ENCODE measurements at regions not wholly inside any gene's neighbourhood (a gene's known extent, or its start where the extent isn't known, plus 50 kb on each side); places are given as distances from the start of the nearest gene placed in this dataset.
"Not testable (repeated sequence)": the region's sequence is repeated elsewhere in the genome, so short reads cannot be mapped to it uniquely, and the experiment has no call there.

GRCh38 chr3:117836296-117836695 lies 1126.7 kb downstream of the TUSC7 start:
- no peak for DNase-seq (ENCODE audit: low read depth in 2 of 2)

GRCh38 chr3:117837391-117837790 lies 1127.8 kb downstream of the TUSC7 start:
- DNase-seq (ENCODE audit: low read depth in 2 of 2) = no peak

GRCh38 chr3:117842086-117842485 lies 1132.5 kb downstream of the TUSC7 start:
- DNase-seq (ENCODE audit: low read depth in 2 of 2) = no peak

GRCh38 chr3:117843356-117843755 lies 1133.8 kb downstream of the TUSC7 start:
- no peak for DNase-seq (ENCODE audit: low read depth in 2 of 2)

GRCh38 chr3:117844676-117845075 lies 1135.1 kb downstream of the TUSC7 start:
- DNase-seq (ENCODE audit: low read depth in 2 of 2) = no peak

GRCh38 chr3:117846238-117846637 lies 1136.7 kb downstream of the TUSC7 start:
- no peak for DNase-seq (ENCODE audit: low read depth in 2 of 2)

GRCh38 chr3:117848606-117849005 lies 1139.0 kb downstream of the TUSC7 start:
- no peak for DNase-seq (ENCODE audit: low read depth in 2 of 2)

- no peak for DNase-seq (ENCODE audit: low read depth in 2 of 2)
Measured at GRCh38 chr3:117853923-117854668, 1144.5 kb downstream of the TUSC7 start.

- DNase-seq (ENCODE audit: low read depth in 2 of 2) = no peak
Measured at GRCh38 chr3:117856354-117856753, 1146.8 kb downstream of the TUSC7 start.

- DNase-seq (ENCODE audit: low read depth in 2 of 2) = no peak
Measured at GRCh38 chr3:117863146-117863545, 1153.6 kb downstream of the TUSC7 start.

- no peak for DNase-seq (ENCODE audit: low read depth in 2 of 2)
Measured at GRCh38 chr3:117865338-117865737, 1155.8 kb downstream of the TUSC7 start.

GRCh38 chr3:117868766-117869165 lies 1159.2 kb downstream of the TUSC7 start:
- DNase-seq (ENCODE audit: low read depth in 2 of 2) = no peak

- no peak for DNase-seq (ENCODE audit: low read depth in 2 of 2)
Measured at GRCh38 chr3:117871934-117872333, 1162.4 kb downstream of the TUSC7 start.

GRCh38 chr3:117872594-117873248 lies 1161.9 kb downstream of the IGSF11 start:
- not testable (repeated sequence) for DNase-seq (ENCODE audit: low read depth in 2 of 2)

- DNase-seq (ENCODE audit: low read depth in 2 of 2) = no peak
Measured at GRCh38 chr3:117873249-117873600, 1161.4 kb downstream of the IGSF11 start.

- no peak for DNase-seq (ENCODE audit: low read depth in 2 of 2)
Measured at GRCh38 chr3:117874028-117874690, 1160.5 kb downstream of the IGSF11 start.

GRCh38 chr3:117874904-117875874 lies 1159.5 kb downstream of the IGSF11 start:
- no peak for DNase-seq (ENCODE audit: low read depth in 2 of 2)

GRCh38 chr3:117875887-117876286 lies 1158.8 kb downstream of the IGSF11 start:
- no peak for DNase-seq (ENCODE audit: low read depth in 2 of 2)

- no peak for DNase-seq (ENCODE audit: low read depth in 2 of 2)
Measured at GRCh38 chr3:117880638-117881037, 1154.0 kb downstream of the IGSF11 start.

GRCh38 chr3:117881210-117881609 lies 1153.4 kb downstream of the IGSF11 start:
- DNase-seq (ENCODE audit: low read depth in 2 of 2) = no peak

GRCh38 chr3:117885011-117885441 lies 1149.6 kb downstream of the IGSF11 start:
- DNase-seq (ENCODE audit: low read depth in 2 of 2) = no peak

- no peak for DNase-seq (ENCODE audit: low read depth in 2 of 2)
Measured at GRCh38 chr3:117886147-117886546, 1148.5 kb downstream of the IGSF11 start.
